DOHH2 (cell line): ENCODE measurements at regions not wholly inside any gene's neighbourhood (a gene's known extent, or its start where the extent isn't known, plus 50 kb on each side); places are given as distances from the start of the nearest gene placed in this dataset.

ENCODE experiments used
- H3F3A ChIP-seq: fragments of 200-600 bp; sonication (generic), shearing (Covaris generic); 2 replicates; pipeline ENCODE4 v1.6.0; 2016; ENCODE audit warnings: antibody characterized with exemption, mild to moderate bottlenecking; ENCODE audit not compliant: control insufficient read depth, insufficient read depth
- H3K27ac ChIP-seq: fragments of 200-600 bp; sonication (generic); 2 replicates; pipeline ENCODE4 v1.5.1; 2014; ENCODE audit warnings: low read depth, mild to moderate bottlenecking, low read length, moderate library complexity
- H3K27me3 ChIP-seq: fragments of 200-600 bp; sonication (generic); 2 replicates; pipeline ENCODE4 v1.6.1; 2014; ENCODE audit warnings: mild to moderate bottlenecking, low read length, mixed read lengths; ENCODE audit not compliant: control insufficient read depth
- H3K36me3 ChIP-seq: fragments of 200-600 bp; sonication (generic); 2 replicates; pipeline ENCODE4 v1.6.1; 2014; ENCODE audit warnings: mild to moderate bottlenecking, low read length, moderate library complexity, mixed read lengths; ENCODE audit not compliant: control insufficient read depth
- H3K4me1 ChIP-seq: fragments of 200-600 bp; sonication (generic); 2 replicates; pipeline ENCODE4 v1.6.1; 2014; ENCODE audit warnings: mild to moderate bottlenecking, low read length, mixed read lengths; ENCODE audit not compliant: control insufficient read depth
- H3K4me2 ChIP-seq: fragments of 200-600 bp; sonication (generic); 2 replicates; pipeline ENCODE4 v1.6.0; 2014; ENCODE audit warnings: mild to moderate bottlenecking, low read length, moderate library complexity
- H3K4me3 ChIP-seq: fragments of 200-600 bp; sonication (generic); 2 replicates; pipeline ENCODE4 v1.5.1; 2014; ENCODE audit warnings: mild to moderate bottlenecking, low read length, mixed read lengths
- H3K79me2 ChIP-seq: fragments of 200-600 bp; sonication (generic); 2 replicates; pipeline ENCODE4 v1.6.1; 2014; ENCODE audit warnings: mild to moderate bottlenecking, low read length, mixed read lengths; ENCODE audit not compliant: control insufficient read depth
- H3K9me2 ChIP-seq: fragments of 200-600 bp; sonication (generic); replicated peaks from 2 replicates; pipeline ENCODE4 v1.6.1; 2014; ENCODE audit warnings: mild to moderate bottlenecking, low read length, mixed read lengths; ENCODE audit not compliant: control insufficient read depth
- H3K9me3 ChIP-seq: fragments of 200-600 bp; sonication (generic); 2 replicates; pipeline ENCODE4 v1.6.1; 2014; ENCODE audit warnings: antibody characterized with exemption, low read length, mixed read lengths; ENCODE audit not compliant: control insufficient read depth, insufficient read depth
- H4K20me1 ChIP-seq: fragments of 200-600 bp; sonication (generic); 2 replicates; pipeline ENCODE4 v1.6.0; 2014; ENCODE audit warnings: low read depth, mild to moderate bottlenecking, antibody characterized with exemption, low read length, moderate library complexity; ENCODE audit not compliant: control insufficient read depth, insufficient read depth
- CTCF ChIP-seq: fragments of 200-600 bp; sonication (generic); IDR thresholded peaks from one replicate; pipeline ENCODE4 v1.5.1; 2014; ENCODE audit warnings: antibody characterized with exemption, mild to moderate bottlenecking, low read depth, low read length; ENCODE audit not compliant: poor library complexity, severe bottlenecking
- EZH2phosphoT487 ChIP-seq: fragments of 200-600 bp; sonication (generic); IDR thresholded peaks from 2 replicates; pipeline ENCODE4 v1.6.1; 2017; ENCODE audit warnings: borderline replicate concordance, mild to moderate bottlenecking, antibody characterized with exemption, low read length, moderate library complexity, mixed read lengths

- no peak for TF ChIP-seq EZH2phosphoT487
- TF ChIP-seq CTCF: no peak
- H3K4me3 ChIP-seq: no peak overlapping the region
- H3K4me2 ChIP-seq: no peak overlapping the region
- no peaks in the 10 kb centered on the region for H3K27me3 ChIP-seq
- no peaks in the 10 kb centered on the region for H3K79me2 ChIP-seq
- H3K4me1 ChIP-seq: no peaks in the 10 kb centered on the region
- no peaks in the 10 kb centered on the region for H3K9me2 ChIP-seq
- no peaks in the 10 kb centered on the region for H4K20me1 ChIP-seq
- no peaks in the 10 kb centered on the region for H3K36me3 ChIP-seq
- no peaks in the 10 kb centered on the region for H3K9me3 ChIP-seq
- no peaks in the 10 kb centered on the region for H3F3A ChIP-seq
- H3K27ac ChIP-seq: no peak overlapping the region
These were observed 255.6 kb downstream of the TBL1XR1 start for GRCh38 chr3:176941689-176942088.

- Histone ChIP-seq H3K27ac (no peak overlapping the region), H3K9me3 (no peaks in the 10 kb centered on the region), H3F3A (no peaks in the 10 kb centered on the region), H4K20me1 (no peaks in the 10 kb centered on the region), H3K9me2 (no peaks in the 10 kb centered on the region), H3K79me2 (no peaks in the 10 kb centered on the region), H3K4me3 (no peak overlapping the region), H3K4me2 (no peak overlapping the region), H3K27me3 (no peaks in the 10 kb centered on the region), H3K4me1 (no peaks in the 10 kb centered on the region), H3K36me3 (no peaks in the 10 kb centered on the region)
- TF ChIP-seq EZH2phosphoT487: no peak
- peak; percentile 74 for TF ChIP-seq CTCF
These were observed 258.1 kb downstream of the TBL1XR1 start for GRCh38 chr3:176939022-176939817.

GRCh38 chr3:176937994-176938393 is 259.3 kb downstream of the TBL1XR1 start:
- Histone ChIP-seq H3K4me2 (no peak overlapping the region), H3F3A (no peaks in the 10 kb centered on the region), H3K9me3 (no peaks in the 10 kb centered on the region), H4K20me1 (no peaks in the 10 kb centered on the region), H3K79me2 (no peaks in the 10 kb centered on the region), H3K27ac (no peak overlapping the region), H3K9me2 (no peaks in the 10 kb centered on the region), H3K4me3 (no peak overlapping the region), H3K27me3 (no peaks in the 10 kb centered on the region), H3K4me1 (no peaks in the 10 kb centered on the region), H3K36me3 (no peaks in the 10 kb centered on the region)
- TF ChIP-seq EZH2phosphoT487 (no peak), CTCF (no peak)
